HG03060 (cell line): ENCODE measurements at regions not wholly inside any gene's neighbourhood (a gene's known extent, or its start where the extent isn't known, plus 50 kb on each side); places are given as distances from the start of the nearest gene placed in this dataset.

Source experiments
- ATAC-seq: cut with Tn5 transposase; IDR thresholded peaks from one replicate; pipeline ENCODE4 v1.9.1; 2021; ENCODE audit warnings: low read depth, moderate number of reproducible peaks; ENCODE audit not compliant: unreplicated experiment

DNA sequence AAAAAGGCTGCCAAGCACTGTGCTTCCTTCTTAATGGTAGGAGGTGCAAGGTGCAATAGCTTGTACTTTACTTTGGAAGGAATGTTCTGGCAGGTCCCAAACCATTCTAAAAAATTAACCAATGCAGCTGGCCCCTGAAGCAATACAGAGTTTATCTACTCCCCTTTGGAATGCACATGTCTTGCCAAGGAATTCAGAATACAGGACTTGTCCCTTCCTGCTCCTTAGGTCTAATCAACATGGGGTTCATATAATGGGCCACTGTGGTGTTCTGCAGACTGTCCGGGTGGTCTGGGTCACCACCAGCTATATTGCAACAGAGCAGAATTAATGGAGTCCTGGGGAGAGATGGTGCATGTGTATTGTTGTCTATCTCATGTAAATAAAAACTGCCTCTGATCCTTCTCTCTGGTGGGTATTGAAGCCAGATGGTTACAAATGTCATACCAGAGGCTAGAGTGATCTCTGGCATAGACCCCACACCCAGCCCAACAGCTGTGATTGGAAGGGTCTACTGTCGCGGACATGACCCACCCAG is 112.8 kb downstream of the RIPK4 start:
- no peak for ATAC-seq

DNA sequence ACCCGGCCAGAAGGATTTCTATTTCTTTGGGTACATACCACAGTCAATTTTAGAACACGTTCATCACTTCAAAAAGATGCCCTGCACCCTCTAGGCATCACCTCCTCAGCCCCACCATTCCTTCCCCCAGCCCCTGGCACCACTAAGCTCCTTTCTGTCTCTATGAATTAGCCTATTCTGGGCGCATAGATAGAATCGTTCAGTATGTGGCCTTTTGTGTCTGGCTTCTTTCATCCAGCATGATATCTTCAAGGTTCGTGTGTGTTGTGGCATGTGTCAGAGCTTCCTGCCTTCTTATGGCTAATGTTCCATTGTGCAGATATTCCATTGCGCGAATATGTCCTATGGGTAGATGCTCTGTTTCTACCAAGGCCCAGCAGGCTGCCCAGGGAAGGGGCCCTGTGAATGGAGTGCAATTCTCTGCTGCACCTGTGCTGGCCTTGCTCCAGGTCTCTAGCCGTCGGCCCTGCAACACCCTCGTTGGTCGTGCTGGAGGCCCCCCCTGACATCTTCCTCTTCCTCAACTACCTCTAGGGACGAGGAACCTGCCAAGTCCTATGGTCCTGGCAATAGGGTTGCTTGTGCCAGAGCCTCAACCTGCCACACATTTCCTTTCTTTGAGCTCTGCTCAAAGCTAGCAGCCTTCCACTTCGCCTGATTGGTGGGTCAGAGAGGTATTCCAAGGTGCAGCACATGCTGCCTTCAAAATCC is 113.5 kb downstream of the RIPK4 start:
- ATAC-seq = no peak

DNA sequence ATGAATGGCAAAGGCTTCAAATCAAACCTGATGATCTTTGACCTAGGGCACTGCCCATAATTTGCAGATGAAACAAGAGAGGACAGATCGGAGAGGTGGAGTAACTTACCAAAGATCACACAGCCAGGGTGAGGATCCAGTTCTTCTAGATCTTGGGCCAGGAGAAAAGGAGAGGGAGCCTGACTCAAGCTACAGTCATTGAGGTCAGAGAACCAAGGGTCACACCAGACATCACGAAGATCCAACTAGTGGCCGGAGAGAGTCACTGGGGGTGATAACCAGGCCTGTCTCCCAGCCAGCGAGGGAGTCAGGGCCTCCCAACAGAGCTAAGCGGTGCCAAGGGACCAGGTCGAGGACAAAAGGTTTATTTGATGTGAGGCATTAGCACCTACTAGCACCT is 115.0 kb downstream of the RIPK4 start:
- ATAC-seq = no peak

DNA sequence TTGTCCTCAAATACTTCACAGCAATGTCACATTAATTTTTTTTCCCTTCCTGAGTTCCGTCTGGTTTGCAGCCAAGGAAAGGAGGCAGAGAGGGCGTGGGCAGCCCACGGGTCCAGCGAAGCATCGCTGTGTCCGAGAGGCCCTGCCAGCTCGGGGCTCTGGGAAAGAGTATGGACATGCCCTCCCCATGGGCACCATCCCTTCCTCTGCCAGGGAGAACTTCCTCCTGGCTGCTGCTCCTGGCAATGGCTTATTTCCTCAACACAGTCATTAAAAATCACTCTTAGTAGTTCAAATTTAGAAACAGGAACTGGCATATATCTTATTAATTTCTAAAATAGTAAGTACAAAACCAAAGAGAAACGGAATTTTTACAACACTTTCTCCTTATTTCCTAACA is 115.4 kb downstream of the RIPK4 start:
- ATAC-seq = no peak

DNA sequence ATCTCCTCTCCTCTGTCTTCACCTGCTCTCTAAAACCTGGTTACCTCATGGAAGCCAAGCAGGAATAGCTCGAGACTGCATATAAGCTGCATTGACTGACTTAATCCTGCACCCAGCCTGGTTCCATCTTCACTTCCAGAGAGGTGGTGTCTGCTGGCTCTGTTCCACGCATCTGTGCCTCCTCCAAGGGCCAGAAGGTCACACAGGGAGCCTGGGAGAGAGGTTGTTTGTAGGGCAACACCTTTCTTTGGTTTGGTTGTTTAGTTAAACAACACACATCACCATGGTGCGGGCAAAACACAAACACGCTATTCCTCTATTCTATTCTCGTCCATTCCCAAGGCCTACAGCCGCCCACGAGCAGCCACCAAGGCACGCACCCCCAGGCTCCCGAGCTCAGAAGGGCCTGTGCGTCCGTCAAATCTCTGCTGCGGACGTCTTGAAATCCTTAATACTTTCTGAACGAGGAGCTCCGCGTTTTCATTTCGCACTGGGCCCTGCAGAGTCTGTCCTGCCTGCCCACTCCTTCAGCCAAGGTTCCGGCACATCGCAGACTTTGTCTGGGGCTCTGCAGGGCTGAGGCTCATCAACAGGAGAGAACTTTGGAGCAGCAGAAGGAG is 116.2 kb downstream of the RIPK4 start:
- no peak for ATAC-seq

- ATAC-seq = no peak
Observed at GRCh38 chr21:41648591-41649031, 118.2 kb downstream of the RIPK4 start.

- ATAC-seq = no peak
Observed at GRCh38 chr21:41647806-41648561, 118.9 kb downstream of the RIPK4 start.

- no peak for ATAC-seq
Observed at GRCh38 chr21:41643246-41643966, 123.4 kb downstream of the RIPK4 start.

GRCh38 chr21:41641821-41642701 is 124.8 kb downstream of the RIPK4 start:
- ATAC-seq = no peak

GRCh38 chr21:41641510-41641815 is 125.4 kb downstream of the RIPK4 start:
- ATAC-seq = no peak

- ATAC-seq = no peak
Observed at GRCh38 chr21:41640748-41641509, 125.9 kb downstream of the RIPK4 start.

DNA sequence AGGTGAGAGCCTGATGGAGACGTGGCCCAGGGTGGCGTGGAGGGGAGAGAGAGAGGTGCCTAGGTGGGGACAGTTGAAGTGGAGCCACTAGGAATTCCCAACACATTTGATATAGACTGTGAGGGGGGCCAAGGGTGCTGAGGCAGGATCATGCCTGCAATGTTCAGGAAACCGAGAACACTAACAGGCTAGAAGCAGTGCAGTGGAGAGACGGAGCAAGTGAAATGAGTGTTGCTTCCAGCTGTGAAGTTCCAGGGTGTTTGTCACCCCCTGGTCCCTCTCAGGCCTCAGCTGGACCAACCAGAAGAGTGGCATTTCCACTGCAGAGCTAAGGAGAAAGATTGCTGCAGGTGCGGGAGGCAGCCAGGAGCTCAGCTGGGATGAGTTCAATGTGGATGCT is 127.1 kb downstream of the RIPK4 start:
- no peak for ATAC-seq

DNA sequence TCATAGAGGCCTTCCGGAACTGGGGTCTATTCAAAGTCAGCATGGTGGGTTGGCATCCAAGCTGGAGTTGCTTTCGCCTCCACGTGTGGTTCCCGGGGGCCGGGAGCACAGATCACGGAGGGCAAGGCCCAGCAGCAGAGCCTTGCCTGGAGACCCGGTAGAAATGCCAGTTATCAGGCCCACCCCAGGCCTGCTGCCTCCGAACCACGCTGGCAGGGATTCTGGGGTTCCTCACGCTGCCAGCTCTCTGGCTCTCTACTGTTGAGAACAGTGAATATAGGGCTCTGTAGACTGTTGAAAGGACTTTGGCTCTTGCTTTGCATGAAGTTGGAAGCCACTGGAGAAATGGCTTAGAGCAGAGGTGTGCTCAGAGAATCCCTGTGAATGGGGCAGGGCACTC is 127.5 kb downstream of the RIPK4 start:
- ATAC-seq = no peak

- ATAC-seq = no peak
Observed at GRCh38 chr21:41638201-41638790, 128.6 kb downstream of the RIPK4 start.

GRCh38 chr21:41636636-41637630 is 129.0 kb upstream of the TMPRSS2 start:
- ATAC-seq = no peak

DNA sequence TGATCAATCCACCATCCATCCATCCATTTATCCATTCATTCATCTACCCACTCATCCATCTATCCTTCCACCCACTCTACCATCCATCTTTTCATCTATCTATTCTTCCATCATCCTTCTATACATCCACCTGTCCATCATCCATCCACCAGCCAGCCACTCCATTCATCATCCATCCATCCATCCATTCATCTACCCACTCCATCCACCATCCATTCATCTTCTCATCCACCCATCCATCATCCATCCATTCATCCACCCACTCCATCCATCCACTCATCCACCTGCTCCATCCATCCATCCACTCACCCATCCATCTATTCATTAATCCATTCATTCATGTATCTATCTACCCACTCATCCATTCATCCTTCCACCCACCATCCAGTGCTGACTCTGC is 127.9 kb upstream of the TMPRSS2 start:
- ATAC-seq = no peak

- no peak for ATAC-seq
Observed at GRCh38 chr21:41634858-41635257, 126.9 kb upstream of the TMPRSS2 start.
